SK-N-SH treated with all-trans-retinoic acid at 6 μM for 48 hours (cell line): ENCODE measurements at regions not wholly inside any gene's neighbourhood (a gene's known extent, or its start where the extent isn't known, plus 50 kb on each side); places are given as distances from the start of the nearest gene placed in this dataset.
"Not testable (repeated sequence)": the region's sequence is repeated elsewhere in the genome, so short reads cannot be mapped to it uniquely, and the experiment has no call there.

Source experiments
- ATAC-seq: fragments of 200-7000 bp; cut with Tn5 transposase; 3 replicates; pipeline ENCODE4 v1.9.1; 2020; ENCODE audit warnings: mild to moderate bottlenecking, moderate library complexity
- BACH2 ChIP-seq: fragments of 250-450 bp; sonication (Bioruptor Pico); IDR thresholded peaks from 2 replicates; pipeline ENCODE4 v1.9.0; 2021; ENCODE audit warnings: mild to moderate bottlenecking, borderline replicate concordance
- CREB5 ChIP-seq: fragments of 250-450 bp; sonication (Bioruptor Pico); IDR thresholded peaks from 2 replicates; pipeline ENCODE4 v1.5.1; 2020; ENCODE audit warnings: low read depth, mild to moderate bottlenecking, moderate library complexity
- CSDC2 ChIP-seq: fragments of 250-450 bp; sonication (Bioruptor Pico); IDR thresholded peaks from 2 replicates; pipeline ENCODE4 v1.5.0; 2020; ENCODE audit warnings: mild to moderate bottlenecking, moderate library complexity
- CSRNP3 ChIP-seq: fragments of 250-450 bp; sonication (Bioruptor Pico); IDR thresholded peaks from 2 replicates; pipeline ENCODE4 v1.5.1; 2021; ENCODE audit warnings: mild to moderate bottlenecking, moderate library complexity
- GLIS3 ChIP-seq: fragments of 250-450 bp; sonication (Bioruptor Pico); IDR thresholded peaks from 2 replicates; pipeline ENCODE4 v1.5.0; 2020; ENCODE audit warnings: mild to moderate bottlenecking, moderate library complexity
- ISL1 ChIP-seq: fragments of 250-450 bp; sonication (Bioruptor Pico); IDR thresholded peaks from 2 replicates; pipeline ENCODE4 v2.1.2; 2022; ENCODE audit warnings: mild to moderate bottlenecking, moderate library complexity
- OSR1 ChIP-seq: fragments of 250-450 bp; sonication (Bioruptor Pico); IDR thresholded peaks from 2 replicates; pipeline ENCODE4 v1.8.0; 2022; ENCODE audit warnings: moderate library complexity, mild to moderate bottlenecking, inconsistent platforms
- PATZ1 ChIP-seq: fragments of 250-450 bp; sonication (Bioruptor Pico); IDR thresholded peaks from 2 replicates; pipeline ENCODE4 v1.8.0; 2020; ENCODE audit warnings: mild to moderate bottlenecking, moderate library complexity, borderline replicate concordance
- POU6F1 ChIP-seq: fragments of 250-450 bp; sonication (Bioruptor Pico); IDR thresholded peaks from 2 replicates; pipeline ENCODE4 v1.8.0; 2021; ENCODE audit warnings: low read depth, mild to moderate bottlenecking, moderate library complexity, borderline replicate concordance
- PPARA ChIP-seq: fragments of 250-450 bp; sonication (Bioruptor Pico); IDR thresholded peaks from 2 replicates; pipeline ENCODE4 v1.5.0; 2020; ENCODE audit warnings: mild to moderate bottlenecking, borderline replicate concordance
- RARB ChIP-seq: fragments of 250-450 bp; sonication (Bioruptor Pico); IDR thresholded peaks from 2 replicates; pipeline ENCODE4 v1.8.0; 2021; ENCODE audit warnings: mild to moderate bottlenecking, moderate library complexity
- SNAI2 ChIP-seq: fragments of 250-450 bp; sonication (Bioruptor Pico); IDR thresholded peaks from 2 replicates; pipeline ENCODE4 v1.5.0; 2020; ENCODE audit warnings: mild to moderate bottlenecking, moderate library complexity
- TCF4 ChIP-seq: fragments of 250-450 bp; sonication (Bioruptor Pico); IDR thresholded peaks from 2 replicates; pipeline ENCODE4 v1.8.0; 2021; ENCODE audit warnings: mild to moderate bottlenecking, moderate library complexity, borderline replicate concordance
- TSHZ2 ChIP-seq: fragments of 250-450 bp; sonication (Bioruptor Pico); IDR thresholded peaks from 2 replicates; pipeline ENCODE4 v1.5.0; 2020; ENCODE audit warnings: mild to moderate bottlenecking, moderate library complexity
- ZC3H10 ChIP-seq: fragments of 250-450 bp; sonication (Bioruptor Pico); IDR thresholded peaks from 2 replicates; pipeline ENCODE4 v1.5.1; 2021; ENCODE audit warnings: mild to moderate bottlenecking, moderate library complexity
- ZFP3 ChIP-seq: fragments of 250-450 bp; sonication (Bioruptor Pico); IDR thresholded peaks from 2 replicates; pipeline ENCODE4 v1.5.0; 2020; ENCODE audit warnings: mild to moderate bottlenecking, moderate library complexity
- ZFP30 ChIP-seq: fragments of 450-650 bp; formaldehyde crosslinking; IDR thresholded peaks from 2 replicates; pipeline ENCODE4 v1.5.0; 2022; ENCODE audit warnings: mild to moderate bottlenecking, moderate library complexity
- ZNF565 ChIP-seq: fragments of 450-650 bp; formaldehyde crosslinking; conservative IDR thresholded peaks from 2 replicates; pipeline ENCODE4 v1.5.0; 2020; ENCODE audit warnings: low read depth, mild to moderate bottlenecking, moderate library complexity
- ZNF70 ChIP-seq: fragments of 450-650 bp; formaldehyde crosslinking; IDR thresholded peaks from 2 replicates; pipeline ENCODE4 v1.5.0; 2020; ENCODE audit warnings: mild to moderate bottlenecking, moderate library complexity
- ZNF8 ChIP-seq: fragments of 450-650 bp; formaldehyde crosslinking; IDR thresholded peaks from 2 replicates; pipeline ENCODE4 v1.5.0; 2020; ENCODE audit warnings: mild to moderate bottlenecking, moderate library complexity

- TF ChIP-seq TSHZ2 (CRISPR knock-in tag) (no peak), OSR1 (CRISPR knock-in tag) (no peak), ISL1 (CRISPR knock-in tag) (no peak), GLIS3 (CRISPR knock-in tag) (no peak)
- TF ChIP-seq, all 23 proteins: peak for 0
Measured at GRCh38 chr12:86950444-86950843, 694.3 kb upstream of the MGAT4C start (continued).

GRCh38 chr12:86950043-86950442 is 693.9 kb upstream of the MGAT4C start:
- no peak for TF ChIP-seq CREB5 (CRISPR knock-in tag)
- no peak for TF ChIP-seq PATZ1 (CRISPR knock-in tag)
- TF ChIP-seq OSR1 (CRISPR knock-in tag), result no peak
- no peak for ATAC-seq

- ATAC-seq, result no peak
- TF ChIP-seq OSR1 (CRISPR knock-in tag) (no peak), SNAI2 (no peak), ZFP30 (CRISPR knock-in tag) (no peak), ISL1 (CRISPR knock-in tag) (no peak), ZC3H10 (CRISPR knock-in tag) (no peak), CSDC2 (CRISPR knock-in tag) (no peak), CSRNP3 (CRISPR knock-in tag) (no peak), PPARA (CRISPR knock-in tag) (no peak), TCF4 (no peak)
Measured at GRCh38 chr12:86948851-86949250, 692.7 kb upstream of the MGAT4C start.

- TF ChIP-seq POU6F1 (no peak), ZC3H10 (CRISPR knock-in tag) (no peak), ZFP3 (CRISPR knock-in tag) (no peak), ZNF8 (CRISPR knock-in tag) (no peak), RARB (CRISPR knock-in tag) (no peak), BACH2 (CRISPR knock-in tag) (no peak), ZNF565 (CRISPR knock-in tag) (no peak), ZNF70 (CRISPR knock-in tag) (no peak), PPARA (CRISPR knock-in tag) (no peak)
- TF ChIP-seq, all 23 proteins: peak for 0
- ATAC-seq, result no peak
Measured at GRCh38 chr12:86945685-86946196, 689.5 kb upstream of the MGAT4C start.

- not testable (repeated sequence) for ATAC-seq
Measured at GRCh38 chr12:86944197-86944819, 688.1 kb upstream of the MGAT4C start.
